Fibroblast of lung (primary cell): ENCODE measurements at regions not wholly inside any gene's neighbourhood (a gene's known extent, or its start where the extent isn't known, plus 50 kb on each side); places are given as distances from the start of the nearest gene placed in this dataset.

Experiments used
- DNase-seq, 2 donors: peaks; one replicate each; pipeline versions ENCODE4 v3.0.0 to v3.0.0-alpha.2; 2010; ENCODE audit warnings: low read depth in 2 of 2
- H2AFZ ChIP-seq: 2 replicates; pipeline ENCODE4 v1.5.1; 2012; ENCODE audit warnings: low read length, control low read depth, inconsistent platforms
- H3K27ac ChIP-seq: 2 replicates; pipeline ENCODE4 v1.5.1; 2011; ENCODE audit warnings: low read length, control low read depth; ENCODE audit not compliant: insufficient read depth
- H3K27me3 ChIP-seq: 2 replicates; pipeline ENCODE4 v1.5.1; 2011; ENCODE audit warnings: mild to moderate bottlenecking, low read length; ENCODE audit not compliant: control insufficient read depth, insufficient read depth
- H3K36me3 ChIP-seq: 2 replicates; pipeline ENCODE4 v1.5.1; 2011; ENCODE audit warnings: low read length; ENCODE audit not compliant: control insufficient read depth, insufficient read depth
- H3K4me1 ChIP-seq: 2 replicates; pipeline ENCODE4 v1.5.1; 2011; ENCODE audit warnings: low read length; ENCODE audit not compliant: control insufficient read depth, insufficient read depth; ENCODE audit errors: extremely low read depth
- H3K4me2 ChIP-seq: 2 replicates; pipeline ENCODE4 v1.5.1; 2011; ENCODE audit warnings: low read length, control low read depth; ENCODE audit not compliant: insufficient read depth; ENCODE audit errors: extremely low read depth
- H3K4me3 ChIP-seq, 4 experiments: fragments of 200-600 bp in 1 of 4; sonication (generic) in 1 of 4; replicated peaks in 1 of 4; 2 replicates each; pipeline ENCODE4 v1.5.1; 2011 to 2016; ENCODE audit warnings: low read length in 4 of 4, low read depth in 3 of 4, mild to moderate bottlenecking in 3 of 4, control low read depth in 2 of 4, inconsistent platforms in 1 of 4, mixed read lengths in 1 of 4; ENCODE audit not compliant: insufficient read depth in 1 of 4; ENCODE audit errors: control extremely low read depth in 1 of 4
- H3K79me2 ChIP-seq: 2 replicates; pipeline ENCODE4 v1.5.1; 2012; ENCODE audit warnings: mild to moderate bottlenecking, low read length, inconsistent platforms; ENCODE audit not compliant: control insufficient read depth, insufficient read depth
- H3K9ac ChIP-seq: 2 replicates; pipeline ENCODE4 v1.5.1; 2011; ENCODE audit warnings: mild to moderate bottlenecking, low read length, control low read depth; ENCODE audit not compliant: insufficient read depth
- H3K9me3 ChIP-seq: 2 replicates; pipeline ENCODE4 v1.5.1; 2012; ENCODE audit warnings: low read depth, low read length; ENCODE audit not compliant: control insufficient read depth, insufficient read depth
- H4K20me1 ChIP-seq: 2 replicates; pipeline ENCODE4 v1.5.1; 2011; ENCODE audit warnings: low read length; ENCODE audit not compliant: control insufficient read depth, insufficient read depth; ENCODE audit errors: extremely low read depth
- CTCF ChIP-seq, 2 donors: IDR thresholded peaks in 1 of 2; conservative IDR thresholded peaks in 1 of 2; 1 replicate in 1 of 2; 2 replicates in 1 of 2; pipeline ENCODE4 v1.5.1; 2011 to 2012; ENCODE audit warnings: low read length in 2 of 2, control low read depth in 1 of 2, inconsistent platforms in 1 of 2, low read depth in 1 of 2, mild to moderate bottlenecking in 1 of 2
- EZH2 ChIP-seq: IDR thresholded peaks from 2 replicates; pipeline ENCODE4 v1.5.1; 2012; ENCODE audit warnings: low read length, control low read depth, mild to moderate bottlenecking; ENCODE audit errors: missing control alignments

- Histone ChIP-seq H3K4me1 (no peaks in the 10 kb centered on the region), H3K27me3 (no peaks in the 10 kb centered on the region), H3K36me3 (no peaks in the 10 kb centered on the region), H3K9ac (no peak overlapping the region), H3K4me2 (no peak overlapping the region), H3K9me3 (no peaks in the 10 kb centered on the region), H2AFZ (no peak overlapping the region), H3K4me3 (no peak overlapping the region), H3K27ac (no peak overlapping the region), H3K79me2 (no peaks in the 10 kb centered on the region), H4K20me1 (no peaks in the 10 kb centered on the region)
- no peak for DNase-seq
- no peak for TF ChIP-seq EZH2
- TF ChIP-seq CTCF (conservative IDR thresholded peaks at IDR 0.05 in 1 of 2, IDR thresholded peaks at IDR 0.05 in 1 of 2; ENCODE audit: low read depth in 1 of 2, low read length in 2 of 2) = no peak
Observed at GRCh38 chr16:79449900-79450299, 150.6 kb downstream of the MAF start.

GRCh38 chr16:79449067-79449769 is 151.3 kb downstream of the MAF start:
- H3K79me2 ChIP-seq = no peaks in the 10 kb centered on the region
- TF ChIP-seq EZH2 = no peak
- no peak for TF ChIP-seq CTCF (conservative IDR thresholded peaks at IDR 0.05 in 1 of 2, IDR thresholded peaks at IDR 0.05 in 1 of 2; ENCODE audit: low read depth in 1 of 2, low read length in 2 of 2)
- DNase-seq = no peak
- H3K4me3 ChIP-seq = no peak overlapping the region
- no peaks in the 10 kb centered on the region for H3K27me3 ChIP-seq
- no peak overlapping the region for H3K4me2 ChIP-seq
- H3K9me3 ChIP-seq = no peaks in the 10 kb centered on the region
- H3K9ac ChIP-seq = no peak overlapping the region
- no peak overlapping the region for H3K27ac ChIP-seq
- H3K4me1 ChIP-seq = no peaks in the 10 kb centered on the region
- no peak overlapping the region for H2AFZ ChIP-seq
- H4K20me1 ChIP-seq = no peaks in the 10 kb centered on the region
- H3K36me3 ChIP-seq = no peaks in the 10 kb centered on the region

- no peak for TF ChIP-seq CTCF (conservative IDR thresholded peaks at IDR 0.05 in 1 of 2, IDR thresholded peaks at IDR 0.05 in 1 of 2; ENCODE audit: low read depth in 1 of 2, low read length in 2 of 2)
- TF ChIP-seq EZH2 = no peak
- Histone ChIP-seq H3K9me3 (no peaks in the 10 kb centered on the region), H3K4me2 (no peak overlapping the region), H3K4me3 (no peak overlapping the region), H2AFZ (no peak overlapping the region), H4K20me1 (no peaks in the 10 kb centered on the region), H3K27me3 (no peaks in the 10 kb centered on the region), H3K36me3 (no peaks in the 10 kb centered on the region), H3K79me2 (no peaks in the 10 kb centered on the region), H3K9ac (no peak overlapping the region), H3K27ac (no peak overlapping the region), H3K4me1 (no peaks in the 10 kb centered on the region)
- DNase-seq = no peak
Observed at GRCh38 chr16:79444572-79444971, 156.0 kb downstream of the MAF start.
